NCI-H1092 treated with DMSO at 0.1 percent for 48 hours (cell line): ENCODE measurements at regions not wholly inside any gene's neighbourhood (a gene's known extent, or its start where the extent isn't known, plus 50 kb on each side); places are given as distances from the start of the nearest gene placed in this dataset.

ENCODE experiments used
- DNase-seq: peaks from one replicate; lab custom pipeline; 2025; lab: John Stamatoyannopoulos, UW

DNA sequence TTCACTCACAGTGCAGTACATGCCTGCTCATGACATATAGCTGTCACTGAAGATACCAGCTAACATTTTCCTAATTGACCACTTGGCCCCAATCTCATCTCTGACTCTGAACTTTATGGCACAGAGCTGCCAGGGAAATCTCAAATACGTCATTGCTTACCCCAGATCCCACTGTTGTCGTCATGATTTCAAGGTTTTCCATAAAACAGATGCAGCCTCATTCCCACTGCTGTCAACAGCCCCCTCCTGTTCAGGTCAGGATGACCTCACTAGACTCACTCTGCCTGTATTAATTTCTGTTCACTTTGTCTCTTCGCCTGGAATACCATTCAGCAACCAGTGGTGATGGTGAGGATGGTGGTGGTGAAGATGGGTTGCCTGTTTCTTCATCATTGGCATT lies 262.6 kb upstream of the TPM1 start:
- DNase-seq, result no peak

GRCh38 chr15:62781081-62781497 lies 261.5 kb upstream of the TPM1 start:
- no peak for DNase-seq

- peak; percentile 46 for DNase-seq
These were observed 260.3 kb upstream of the TPM1 start for GRCh38 chr15:62782071-62782841.

DNA sequence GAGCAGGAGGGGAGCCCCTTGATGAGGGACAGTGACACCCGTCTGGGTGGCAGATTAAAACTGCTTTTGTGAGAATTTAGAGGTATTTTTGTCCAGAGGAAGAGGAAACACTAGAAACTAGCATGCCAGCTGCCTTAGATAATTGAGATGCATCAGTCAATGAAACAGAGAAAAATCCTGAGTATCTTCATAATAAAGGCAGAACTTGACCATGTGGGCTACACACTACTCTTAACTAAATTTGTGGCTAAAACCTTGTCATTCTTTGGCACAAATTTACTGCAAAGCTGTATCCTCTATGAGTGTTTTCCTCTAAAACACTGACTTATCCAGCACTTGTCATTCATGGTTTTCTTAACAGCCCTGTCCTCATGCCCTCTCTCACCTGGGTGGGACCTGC lies 259.7 kb upstream of the TPM1 start:
- DNase-seq, result no peak

DNA sequence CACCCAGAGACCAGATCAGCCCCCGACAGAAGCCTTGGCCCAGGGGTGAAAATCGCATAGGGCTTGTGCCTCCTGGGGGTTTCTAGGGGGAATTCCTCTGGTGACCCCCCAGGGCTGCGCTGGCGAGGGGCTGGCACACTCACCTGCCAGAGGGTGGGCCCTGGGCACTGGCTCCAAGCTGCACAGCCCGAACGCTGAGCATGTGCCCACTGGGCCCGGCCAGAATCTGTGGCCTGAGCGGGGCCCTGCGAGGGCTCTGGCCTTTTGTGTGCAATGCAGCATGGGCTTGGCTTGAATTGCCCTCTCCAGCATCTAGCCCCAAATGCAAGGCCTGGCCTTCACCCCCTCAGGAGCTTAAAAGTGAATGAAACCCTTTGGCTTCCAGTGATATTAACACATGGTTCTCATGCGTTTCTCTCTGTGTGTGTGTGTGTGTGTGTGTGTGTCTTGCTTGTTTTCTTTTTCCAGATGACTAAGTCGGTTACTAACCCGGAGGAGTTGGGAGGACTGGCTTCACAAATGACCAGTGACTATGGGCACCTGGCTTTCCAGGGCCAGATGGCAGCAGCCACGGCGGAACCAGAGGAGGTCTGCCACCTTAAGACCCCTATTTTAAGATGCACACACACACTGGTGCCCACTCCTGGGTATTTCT lies 259.1 kb upstream of the TPM1 start:
- no peak for DNase-seq

- no peak for DNase-seq
These were observed 256.4 kb upstream of the TPM1 start for GRCh38 chr15:62785881-62786828.

- no peak for DNase-seq
These were observed 255.1 kb upstream of the TPM1 start for GRCh38 chr15:62787401-62787800.

DNA sequence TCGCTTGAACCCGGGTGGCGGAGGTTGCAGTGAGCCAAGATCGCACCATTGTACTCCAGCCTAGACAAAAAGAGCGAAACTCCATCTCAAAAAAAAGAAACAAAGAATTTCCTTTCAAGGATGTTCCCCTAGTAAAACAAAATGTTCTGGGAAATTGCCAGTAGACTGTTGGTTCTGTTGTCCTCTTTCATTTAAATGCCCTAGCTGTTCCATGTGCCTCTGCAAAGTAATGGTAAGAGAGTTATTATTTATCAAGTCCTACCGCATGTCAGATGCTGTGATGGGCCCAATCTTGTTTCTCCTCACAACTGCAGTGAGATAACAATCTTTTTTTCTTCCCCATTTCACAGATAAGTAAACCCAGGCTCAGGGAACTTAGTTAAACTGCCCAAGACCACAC lies 254.3 kb upstream of the TPM1 start:
- no peak for DNase-seq

DNA sequence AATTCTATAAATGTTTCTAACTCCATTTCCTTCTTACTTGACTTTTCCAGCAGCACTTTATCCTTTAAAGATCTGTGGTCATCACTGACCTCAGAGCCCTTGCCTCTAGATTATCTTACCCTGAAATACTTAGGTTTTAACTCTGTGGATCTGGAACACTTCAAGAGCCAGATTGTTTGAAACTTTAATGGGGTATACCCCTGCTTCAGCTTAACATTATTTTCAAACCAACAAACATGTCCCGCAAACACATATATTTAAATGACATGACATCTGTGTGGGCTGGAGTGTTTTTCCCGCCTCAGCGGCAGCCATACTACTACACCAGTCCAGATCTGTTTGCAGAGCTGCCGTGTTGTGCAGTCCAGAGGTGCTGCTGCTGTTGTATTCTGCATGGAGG lies 252.0 kb upstream of the TPM1 start:
- no peak for DNase-seq

- DNase-seq, result no peak
These were observed 250.9 kb upstream of the TPM1 start for GRCh38 chr15:62791694-62792093.

GRCh38 chr15:62792986-62793751 lies 249.4 kb upstream of the TPM1 start:
- DNase-seq, result no peak

GRCh38 chr15:62793752-62794144 lies 248.8 kb upstream of the TPM1 start:
- no peak for DNase-seq

GRCh38 chr15:62795171-62795570 lies 247.4 kb upstream of the TPM1 start:
- DNase-seq, result no peak

- DNase-seq, result no peak
These were observed 246.5 kb upstream of the TPM1 start for GRCh38 chr15:62795700-62796695.

DNA sequence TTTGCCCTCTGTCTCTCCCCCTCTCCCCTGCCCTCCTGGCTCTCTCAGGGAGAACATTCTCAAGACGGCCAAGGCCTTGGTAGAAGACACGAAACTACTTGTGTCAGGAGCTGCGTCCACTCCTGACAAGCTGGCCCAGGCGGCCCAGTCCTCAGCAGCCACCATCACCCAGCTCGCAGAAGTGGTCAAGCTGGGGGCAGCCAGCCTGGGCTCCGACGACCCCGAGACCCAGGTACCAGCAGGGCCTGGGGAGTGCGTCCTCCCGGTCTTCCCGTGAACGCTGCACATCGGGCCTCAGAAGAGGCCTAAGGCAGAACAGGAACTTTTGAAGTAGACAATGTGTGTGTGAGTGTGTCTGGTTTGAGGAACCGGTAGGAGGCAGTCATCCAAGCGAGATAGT lies 245.4 kb upstream of the TPM1 start:
- no peak for DNase-seq

DNA sequence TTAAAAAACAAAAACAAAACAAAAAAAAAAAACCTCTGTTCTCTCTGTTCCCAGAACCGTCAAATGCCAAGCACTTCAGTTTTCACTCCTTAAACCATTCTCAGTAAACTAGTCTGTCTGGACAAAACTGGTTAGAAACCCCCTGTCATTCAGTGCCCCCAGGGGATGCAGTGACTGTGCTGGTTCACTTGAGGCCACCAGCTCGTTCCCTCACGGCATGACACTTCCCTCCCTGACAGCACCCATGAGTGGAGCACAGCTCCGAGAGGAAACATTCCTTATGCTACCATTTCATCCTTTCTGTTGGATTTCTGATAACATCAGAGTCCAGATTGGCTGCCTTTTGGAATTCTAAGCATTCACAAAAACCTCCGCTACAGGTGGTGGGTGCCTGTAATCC lies 244.0 kb upstream of the TPM1 start:
- no peak for DNase-seq

GRCh38 chr15:62799037-62799436 lies 243.5 kb upstream of the TPM1 start:
- DNase-seq, result no peak

- DNase-seq, result no peak
These were observed 242.6 kb upstream of the TPM1 start for GRCh38 chr15:62799919-62800318.

GRCh38 chr15:62802612-62803011 lies 239.9 kb upstream of the TPM1 start:
- no peak for DNase-seq

DNA sequence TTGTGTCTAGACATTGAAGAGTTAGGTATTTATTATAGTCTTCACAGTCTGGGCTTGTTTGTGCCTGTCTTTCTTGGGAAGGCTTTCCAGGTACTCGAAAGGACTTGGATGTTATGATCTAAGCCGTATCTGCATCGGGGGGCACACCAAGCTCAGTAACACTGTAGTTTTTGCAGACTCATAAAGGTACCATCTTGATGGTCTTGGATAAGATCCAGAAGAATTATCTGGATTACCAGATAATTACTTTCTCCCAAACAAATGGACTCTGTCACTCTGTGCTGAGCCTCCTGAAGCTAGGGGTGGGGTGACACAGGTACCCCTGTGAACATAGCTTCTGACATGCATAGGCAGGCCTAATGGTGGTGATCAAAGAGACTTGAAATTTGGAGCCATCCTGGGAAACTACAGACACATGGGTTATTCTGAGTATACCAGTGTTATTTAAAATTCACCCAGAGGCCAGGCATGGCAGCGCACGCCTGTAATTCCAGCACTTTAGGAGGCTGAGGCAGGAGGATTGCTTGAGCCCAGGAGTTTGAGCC lies 238.6 kb upstream of the TPM1 start:
- no peak for DNase-seq
